ENCODE measurements at regions not wholly inside any gene's neighbourhood (a gene's known extent, or its start where the extent isn't known, plus 50 kb on each side); places are given as distances from the start of the nearest gene placed in this dataset.

- no peaks in the 10 kb centered on the region for H3K9me3 ChIP-seq
- peaks cover 13 to 22% of the 10 kb centered on the region in 2 donors for H3K27me3 Mint-ChIP-seq
- ATAC-seq (replicated peaks in 1 of 4) (no peak), DNase-seq (no peak)
- H3K27me3 ChIP-seq (replicated peaks in 1 of 2; ENCODE audit: control insufficient read depth in 2 of 2, extremely low read depth in 1 of 2, insufficient read depth in 2 of 2, low read length in 1 of 2) = peaks cover 0 to 3% of the 10 kb centered on the region in 2 experiments
- no peak overlapping the region for H3K27ac Mint-ChIP-seq
- H3K4me3 Mint-ChIP-seq = no peak overlapping the region
- POLR2A ChIA-PET = no interaction called here
- H3K9me3 Mint-ChIP-seq = no peaks in the 10 kb centered on the region
- H3K4me3 ChIP-seq (ENCODE audit: control insufficient read depth in 1 of 2, extremely low read depth in 1 of 2, low read length in 1 of 2) = no peak overlapping the region
- H3K27ac ChIP-seq (ENCODE audit: low read length) = no peak overlapping the region
- no peaks in the 10 kb centered on the region for H3K4me1 Mint-ChIP-seq
- H3K4me1 ChIP-seq (ENCODE audit: control insufficient read depth in 1 of 2, extremely low read depth in 1 of 2, insufficient read depth in 2 of 2, low read length in 2 of 2) = peaks cover 0 to 6% of the 10 kb centered on the region in 2 experiments
- no peaks in the 10 kb centered on the region for H3K36me3 ChIP-seq (ENCODE audit: control insufficient read depth in 2 of 2, extremely low read depth in 1 of 2, insufficient read depth in 1 of 2, low read length in 1 of 2)
- CTCF ChIA-PET = interaction anchor here in 1 of 2 donors (0.6 kb wide), 1 partner anchor 256 kb away, joined by 4 read pairs; no protein-coding TSS in a partner anchor
- WGBS (ENCODE audit: insufficient coverage) = 100% methylated on average over 1 of the region's 2 CpGs
- H3K36me3 Mint-ChIP-seq = no peaks in the 10 kb centered on the region
These were observed 110.2 kb upstream of the SLC38A4 start for GRCh38 chr12:46936042-46936441.

- CTCF ChIA-PET = interaction anchor here (0.6 kb wide), 2 partner anchors 81 to 1063 kb away, joined by 3 to 5 read pairs; no protein-coding TSS in a partner anchor
- DNase-seq (no peak), ATAC-seq (replicated peaks in 1 of 4) (no peak)
- no peaks in the 10 kb centered on the region for H3K9me3 ChIP-seq
- H3K36me3 Mint-ChIP-seq = no peaks in the 10 kb centered on the region
- no peak overlapping the region for H3K4me3 Mint-ChIP-seq
- H3K36me3 ChIP-seq (ENCODE audit: control insufficient read depth in 2 of 2, extremely low read depth in 1 of 2, insufficient read depth in 1 of 2, low read length in 1 of 2) = no peaks in the 10 kb centered on the region
- no peaks in the 10 kb centered on the region for H3K4me1 Mint-ChIP-seq
- peaks cover 0 to 6% of the 10 kb centered on the region in 2 experiments for H3K4me1 ChIP-seq (ENCODE audit: control insufficient read depth in 1 of 2, extremely low read depth in 1 of 2, insufficient read depth in 2 of 2, low read length in 2 of 2)
- WGBS (ENCODE audit: insufficient coverage) = no CpG with 5 or more reads among the region's 4 CpGs
- H3K27me3 ChIP-seq (replicated peaks in 1 of 2; ENCODE audit: control insufficient read depth in 2 of 2, extremely low read depth in 1 of 2, insufficient read depth in 2 of 2, low read length in 1 of 2) = peaks cover 0 to 3% of the 10 kb centered on the region in 2 experiments
- H3K27me3 Mint-ChIP-seq = peaks cover 11 to 18% of the 10 kb centered on the region in 2 donors
- no peaks in the 10 kb centered on the region for H3K9me3 Mint-ChIP-seq
- POLR2A ChIA-PET = no interaction called here
- no peak overlapping the region for H3K4me3 ChIP-seq (ENCODE audit: control insufficient read depth in 1 of 2, extremely low read depth in 1 of 2, low read length in 1 of 2)
- H3K27ac ChIP-seq (ENCODE audit: low read length) = no peak overlapping the region
- H3K27ac Mint-ChIP-seq = no peak overlapping the region
These were observed 112.4 kb upstream of the SLC38A4 start for GRCh38 chr12:46938071-46938678.

GRCh38 chr12:46941981-46942380, 116.2 kb upstream of the SLC38A4 start:
- H3K27ac ChIP-seq (ENCODE audit: low read length) = no peak overlapping the region
- H3K36me3 ChIP-seq (ENCODE audit: control insufficient read depth in 2 of 2, extremely low read depth in 1 of 2, insufficient read depth in 1 of 2, low read length in 1 of 2) = no peaks in the 10 kb centered on the region
- ATAC-seq (replicated peaks in 1 of 4) (no peak), DNase-seq (no peak)
- no peak overlapping the region for H3K27ac Mint-ChIP-seq
- CTCF ChIA-PET = interaction anchor here in 1 of 2 donors (0.7 kb wide), 1 partner anchor 12 kb away, joined by 3 read pairs; no protein-coding TSS in a partner anchor
- no peaks in the 10 kb centered on the region for H3K9me3 ChIP-seq
- no CpG with 5 or more reads among the region's 1 CpG for WGBS (ENCODE audit: insufficient coverage)
- H3K4me3 Mint-ChIP-seq = no peak overlapping the region
- POLR2A ChIA-PET = no interaction called here
- no peaks in the 10 kb centered on the region for H3K4me1 ChIP-seq (ENCODE audit: control insufficient read depth in 1 of 2, extremely low read depth in 1 of 2, insufficient read depth in 2 of 2, low read length in 2 of 2)
- H3K4me3 ChIP-seq (ENCODE audit: control insufficient read depth in 1 of 2, extremely low read depth in 1 of 2, low read length in 1 of 2) = no peak overlapping the region
- peaks cover 6 to 10% of the 10 kb centered on the region in 2 donors for H3K27me3 Mint-ChIP-seq
- no peaks in the 10 kb centered on the region for H3K9me3 Mint-ChIP-seq
- no peaks in the 10 kb centered on the region for H3K27me3 ChIP-seq (replicated peaks in 1 of 2; ENCODE audit: control insufficient read depth in 2 of 2, extremely low read depth in 1 of 2, insufficient read depth in 2 of 2, low read length in 1 of 2)
- no peaks in the 10 kb centered on the region for H3K36me3 Mint-ChIP-seq
- H3K4me1 Mint-ChIP-seq = no peaks in the 10 kb centered on the region

GRCh38 chr12:46942579-46942978, 116.8 kb upstream of the SLC38A4 start:
- H3K4me3 Mint-ChIP-seq = no peak overlapping the region
- H3K9me3 Mint-ChIP-seq = no peaks in the 10 kb centered on the region
- H3K4me1 ChIP-seq (ENCODE audit: control insufficient read depth in 1 of 2, extremely low read depth in 1 of 2, insufficient read depth in 2 of 2, low read length in 2 of 2) = no peaks in the 10 kb centered on the region
- H3K27ac Mint-ChIP-seq = no peak overlapping the region
- H3K36me3 ChIP-seq (ENCODE audit: control insufficient read depth in 2 of 2, extremely low read depth in 1 of 2, insufficient read depth in 1 of 2, low read length in 1 of 2) = no peaks in the 10 kb centered on the region
- H3K4me3 ChIP-seq (ENCODE audit: control insufficient read depth in 1 of 2, extremely low read depth in 1 of 2, low read length in 1 of 2) = no peak overlapping the region
- no peaks in the 10 kb centered on the region for H3K9me3 ChIP-seq
- no CpG with 5 or more reads among the region's 2 CpGs for WGBS (ENCODE audit: insufficient coverage)
- ChIA-PET CTCF (interaction anchor here in 1 of 2 donors (0.7 kb wide), 1 partner anchor 12 kb away, joined by 3 read pairs; no protein-coding TSS in a partner anchor), POLR2A (no interaction called here)
- H3K27ac ChIP-seq (ENCODE audit: low read length) = no peak overlapping the region
- H3K4me1 Mint-ChIP-seq = no peaks in the 10 kb centered on the region
- H3K27me3 Mint-ChIP-seq = peaks cover 6 to 10% of the 10 kb centered on the region in 2 donors
- no peaks in the 10 kb centered on the region for H3K36me3 Mint-ChIP-seq
- DNase-seq = no peak
- ATAC-seq (replicated peaks in 1 of 4) = no peak
- H3K27me3 ChIP-seq (replicated peaks in 1 of 2; ENCODE audit: control insufficient read depth in 2 of 2, extremely low read depth in 1 of 2, insufficient read depth in 2 of 2, low read length in 1 of 2) = no peaks in the 10 kb centered on the region

GRCh38 chr12:46944088-46944487, 118.3 kb upstream of the SLC38A4 start:
- CTCF ChIA-PET = interaction anchor here in 1 of 2 donors (1.2 kb wide), 1 partner anchor 9 kb away, joined by 3 read pairs; no protein-coding TSS in a partner anchor
- H3K27ac Mint-ChIP-seq = no peak overlapping the region
- DNase-seq (no peak), ATAC-seq (replicated peaks in 1 of 4) (no peak)
- POLR2A ChIA-PET = no interaction called here
- H3K36me3 ChIP-seq (ENCODE audit: control insufficient read depth in 2 of 2, extremely low read depth in 1 of 2, insufficient read depth in 1 of 2, low read length in 1 of 2) = no peaks in the 10 kb centered on the region
- H3K27ac ChIP-seq (ENCODE audit: low read length) = no peak overlapping the region
- H3K4me3 ChIP-seq (ENCODE audit: control insufficient read depth in 1 of 2, extremely low read depth in 1 of 2, low read length in 1 of 2) = no peak overlapping the region
- H3K27me3 Mint-ChIP-seq = peaks cover 0 to 2% of the 10 kb centered on the region in 2 donors
- H3K9me3 Mint-ChIP-seq = no peaks in the 10 kb centered on the region
- H3K27me3 ChIP-seq (replicated peaks in 1 of 2; ENCODE audit: control insufficient read depth in 2 of 2, extremely low read depth in 1 of 2, insufficient read depth in 2 of 2, low read length in 1 of 2) = no peaks in the 10 kb centered on the region
- H3K4me1 Mint-ChIP-seq = no peaks in the 10 kb centered on the region
- H3K4me1 ChIP-seq (ENCODE audit: control insufficient read depth in 1 of 2, extremely low read depth in 1 of 2, insufficient read depth in 2 of 2, low read length in 2 of 2) = no peaks in the 10 kb centered on the region
- H3K4me3 Mint-ChIP-seq = no peak overlapping the region
- H3K9me3 ChIP-seq = no peaks in the 10 kb centered on the region
- no CpG with 5 or more reads among the region's 2 CpGs for WGBS (ENCODE audit: insufficient coverage)
- no peaks in the 10 kb centered on the region for H3K36me3 Mint-ChIP-seq

- no peaks in the 10 kb centered on the region for H3K36me3 ChIP-seq (ENCODE audit: control insufficient read depth in 2 of 2, extremely low read depth in 1 of 2, insufficient read depth in 1 of 2, low read length in 1 of 2)
- no peak overlapping the region for H3K4me3 ChIP-seq (ENCODE audit: control insufficient read depth in 1 of 2, extremely low read depth in 1 of 2, low read length in 1 of 2)
- DNase-seq (no peak), ATAC-seq (replicated peaks in 1 of 4) (no peak)
- H3K27ac Mint-ChIP-seq = no peak overlapping the region
- ChIA-PET POLR2A (interaction anchor here in 1 of 2 donors (0.6 kb wide), 1 partner anchor 765 kb away, joined by 3 read pairs; no protein-coding TSS in a partner anchor), CTCF (interaction anchor here in 1 of 2 donors (1.2 kb wide), 1 partner anchor 9 kb away, joined by 3 read pairs; no protein-coding TSS in a partner anchor)
- 100% methylated on average over 1 of the region's 5 CpGs for WGBS (ENCODE audit: insufficient coverage)
- H3K27me3 Mint-ChIP-seq = peaks cover 0 to 2% of the 10 kb centered on the region in 2 donors
- H3K9me3 ChIP-seq = no peaks in the 10 kb centered on the region
- H3K9me3 Mint-ChIP-seq = no peaks in the 10 kb centered on the region
- H3K27ac ChIP-seq (ENCODE audit: low read length) = no peak overlapping the region
- no peaks in the 10 kb centered on the region for H3K36me3 Mint-ChIP-seq
- H3K4me1 ChIP-seq (ENCODE audit: control insufficient read depth in 1 of 2, extremely low read depth in 1 of 2, insufficient read depth in 2 of 2, low read length in 2 of 2) = no peaks in the 10 kb centered on the region
- H3K27me3 ChIP-seq (replicated peaks in 1 of 2; ENCODE audit: control insufficient read depth in 2 of 2, extremely low read depth in 1 of 2, insufficient read depth in 2 of 2, low read length in 1 of 2) = no peaks in the 10 kb centered on the region
- H3K4me1 Mint-ChIP-seq = no peaks in the 10 kb centered on the region
- H3K4me3 Mint-ChIP-seq = no peak overlapping the region
These were observed 119.0 kb upstream of the SLC38A4 start for GRCh38 chr12:46944771-46945170.

Measured in T-cell (primary cell).